Bone marrow (tissue), 2 donors: ENCODE measurements at regions not wholly inside any gene's neighbourhood (a gene's known extent, or its start where the extent isn't known, plus 50 kb on each side); places are given as distances from the start of the nearest gene placed in this dataset.

Experiments
- DNase-seq, 2 donors: peaks; one replicate each; lab custom pipeline; 2025; lab: John Stamatoyannopoulos, UW

GRCh38 chr3:66747696-66748095, 246.9 kb upstream of the LRIG1 start:
- DNase-seq, result no peak

GRCh38 chr3:66748175-66748876, 247.5 kb upstream of the LRIG1 start:
- no peak for DNase-seq

- DNase-seq, result no peak
These were observed 246.3 kb upstream of the KBTBD8 start for GRCh38 chr3:66751842-66752241.

- no peak for DNase-seq
These were observed 244.4 kb upstream of the KBTBD8 start for GRCh38 chr3:66753670-66754069.

- no peak for DNase-seq
These were observed 243.5 kb upstream of the KBTBD8 start for GRCh38 chr3:66754613-66755012.

GRCh38 chr3:66755924-66756323, 242.2 kb upstream of the KBTBD8 start:
- no peak for DNase-seq

GRCh38 chr3:66756468-66757036, 241.6 kb upstream of the KBTBD8 start:
- no peak for DNase-seq

- no peak for DNase-seq
These were observed 236.9 kb upstream of the KBTBD8 start for GRCh38 chr3:66761093-66761780.

GRCh38 chr3:66762916-66763693, 235.0 kb upstream of the KBTBD8 start:
- DNase-seq, result no peak

GRCh38 chr3:66778107-66778506, 220.0 kb upstream of the KBTBD8 start:
- DNase-seq, result no peak

- no peak for DNase-seq
These were observed 219.3 kb upstream of the KBTBD8 start for GRCh38 chr3:66778777-66779176.

GRCh38 chr3:66785191-66785909, 212.8 kb upstream of the KBTBD8 start:
- no peak for DNase-seq

GRCh38 chr3:66789580-66790237, 208.4 kb upstream of the KBTBD8 start:
- DNase-seq, result no peak

GRCh38 chr3:66792086-66792485, 206.0 kb upstream of the KBTBD8 start:
- no peak for DNase-seq

- DNase-seq, result no peak
These were observed 202.7 kb upstream of the KBTBD8 start for GRCh38 chr3:66795365-66795764.

GRCh38 chr3:66796343-66796742, 201.8 kb upstream of the KBTBD8 start:
- no peak for DNase-seq

GRCh38 chr3:66797889-66798560, 200.1 kb upstream of the KBTBD8 start:
- DNase-seq, result no peak

GRCh38 chr3:66800941-66801545, 197.1 kb upstream of the KBTBD8 start:
- DNase-seq, result no peak

- no peak for DNase-seq
These were observed 194.9 kb upstream of the KBTBD8 start for GRCh38 chr3:66803206-66803605.
